ENCODE measurements at regions not wholly inside any gene's neighbourhood (a gene's known extent, or its start where the extent isn't known, plus 50 kb on each side); places are given as distances from the start of the nearest gene placed in this dataset.

- H3K4me3 ChIP-seq = no peak overlapping the region
- no peaks in the 10 kb centered on the region for H3K9me3 ChIP-seq
- in situ Hi-C loops (cut with MboI; ENCODE audit: low pct_ligation_motif_present in 1 of 4, low pct_unique_long_range_greater_than_20kb in 1 of 4, low sequenced_read_pairs in 3 of 4) (no loop called here), intact Hi-C loops (cut with DNase I; ENCODE audit: low total_unique reads) (no loop called here)
- H3K27me3 ChIP-seq = no peaks in the 10 kb centered on the region
- 95 to 100% methylated on average over 2 to 22 of the region's 29 CpGs for WGBS, 2 donors (ENCODE audit: low coverage in 1 of 2)
- TF ChIP-seq EP300 (IDR thresholded peaks at IDR 0.05; ENCODE audit: low read depth) = no peak
- TF ChIP-seq CTCF (IDR thresholded peaks at IDR 0.05) = no peak
- TF ChIP-seq POLR2A (IDR thresholded peaks at IDR 0.05) = no peak
- no peak for TF ChIP-seq POLR2AphosphoS5 (IDR thresholded peaks at IDR 0.05)
- no peaks in the 10 kb centered on the region for H3K4me1 ChIP-seq
- DNase-seq = no peak
- no peaks in the 10 kb centered on the region for H3K36me3 ChIP-seq
- no peak overlapping the region for H3K27ac ChIP-seq
These were observed 508.1 kb upstream of the CHAC2 start for GRCh38 chr2:53259395-53260009.

- in situ Hi-C loops (cut with MboI; ENCODE audit: low pct_ligation_motif_present in 1 of 4, low pct_unique_long_range_greater_than_20kb in 1 of 4, low sequenced_read_pairs in 3 of 4) (no loop called here), intact Hi-C loops (cut with DNase I; ENCODE audit: low total_unique reads) (no loop called here)
- no peak for DNase-seq
- H3K27me3 ChIP-seq = no peaks in the 10 kb centered on the region
- H3K27ac ChIP-seq = no peak overlapping the region
- no peak for TF ChIP-seq CTCF (IDR thresholded peaks at IDR 0.05)
- TF ChIP-seq POLR2A (IDR thresholded peaks at IDR 0.05) = no peak
- TF ChIP-seq EP300 (IDR thresholded peaks at IDR 0.05; ENCODE audit: low read depth) = no peak
- no peak for TF ChIP-seq POLR2AphosphoS5 (IDR thresholded peaks at IDR 0.05)
- 82 to 83% methylated on average over 2 to 3 of the region's 3 CpGs for WGBS, 2 donors (ENCODE audit: low coverage in 1 of 2)
- H3K4me3 ChIP-seq = no peak overlapping the region
- H3K4me1 ChIP-seq = no peaks in the 10 kb centered on the region
- H3K36me3 ChIP-seq = no peaks in the 10 kb centered on the region
- no peaks in the 10 kb centered on the region for H3K9me3 ChIP-seq
These were observed 510.3 kb upstream of the CHAC2 start for GRCh38 chr2:53257287-53257686.

GRCh38 chr2:53253244-53253643 is 514.4 kb upstream of the CHAC2 start:
- in situ Hi-C loops (cut with MboI; ENCODE audit: low pct_ligation_motif_present in 1 of 4, low pct_unique_long_range_greater_than_20kb in 1 of 4, low sequenced_read_pairs in 3 of 4) (no loop called here), intact Hi-C loops (cut with DNase I; ENCODE audit: low total_unique reads) (no loop called here)
- no peaks in the 10 kb centered on the region for H3K4me1 ChIP-seq
- no peak overlapping the region for H3K4me3 ChIP-seq
- TF ChIP-seq POLR2A (IDR thresholded peaks at IDR 0.05) (no peak), EP300 (IDR thresholded peaks at IDR 0.05; ENCODE audit: low read depth) (no peak), POLR2AphosphoS5 (IDR thresholded peaks at IDR 0.05) (no peak), CTCF (IDR thresholded peaks at IDR 0.05) (no peak)
- no peaks in the 10 kb centered on the region for H3K27me3 ChIP-seq
- H3K27ac ChIP-seq = no peak overlapping the region
- 60 to 63% methylated on average over 2 of the region's 2 CpGs for WGBS, 2 donors (ENCODE audit: low coverage in 1 of 2)
- no peak for DNase-seq
- no peaks in the 10 kb centered on the region for H3K9me3 ChIP-seq
- H3K36me3 ChIP-seq = no peaks in the 10 kb centered on the region

- in situ Hi-C loops (cut with MboI; ENCODE audit: low pct_ligation_motif_present in 1 of 4, low pct_unique_long_range_greater_than_20kb in 1 of 4, low sequenced_read_pairs in 3 of 4) = no loop called here
- Histone ChIP-seq H3K27ac (no peak overlapping the region), H3K9me3 (no peaks in the 10 kb centered on the region), H3K4me1 (no peaks in the 10 kb centered on the region), H3K27me3 (no peaks in the 10 kb centered on the region), H3K36me3 (no peaks in the 10 kb centered on the region), H3K4me3 (no peak overlapping the region)
- intact Hi-C loops (cut with DNase I; ENCODE audit: low total_unique reads) = no loop called here
- WGBS, 2 donors (ENCODE audit: low coverage in 1 of 2) = 46 to 67% methylated on average over 1 of the region's 1 CpG
- TF ChIP-seq POLR2AphosphoS5 (IDR thresholded peaks at IDR 0.05) (no peak), CTCF (IDR thresholded peaks at IDR 0.05) (no peak), POLR2A (IDR thresholded peaks at IDR 0.05) (no peak), EP300 (IDR thresholded peaks at IDR 0.05; ENCODE audit: low read depth) (no peak)
- DNase-seq = no peak
These were observed 515.5 kb upstream of the CHAC2 start for GRCh38 chr2:53252115-53252514.

Data from transverse colon (tissue), 4 donors.